K562 (cell line): ENCODE measurements at regions not wholly inside any gene's neighbourhood (a gene's known extent, or its start where the extent isn't known, plus 50 kb on each side); places are given as distances from the start of the nearest gene placed in this dataset.
A peak's percentile ranks its signal among the peaks of the same experiment; 100 is the strongest.
"Not testable (repeated sequence)": the region's sequence is repeated elsewhere in the genome, so short reads cannot be mapped to it uniquely, and the experiment has no call there.

Experiments
- ATAC-seq: fragments of 200-7000 bp; cut with Tn5 transposase; 3 replicates; pipeline ENCODE4 v1.9.1; 2020; ENCODE audit warnings: moderate library complexity
- BruUV-seq: library from RNA; stranded (reverse); fragments of 400-500 nt; replicated peaks from 2 replicates; lab custom pipeline; 2021; lab: Mats Ljungman, UMichigan
- CTCF ChIA-PET: fragments of 300-600 bp; formaldehyde crosslinking; extraction: SDS; loops from one replicate; lab custom pipeline; 2021; ENCODE audit warnings: low intra/inter-chr PET ratio; lab: Yijun Ruan, JAX
- POLR2A ChIA-PET: fragments of 300-600, 350-650 bp; sonication (Branson Sonifier 250); formaldehyde crosslinking; extraction: SDS; loops from one replicate; lab custom pipeline; 2021; ENCODE audit warnings: antibody characterized with exemption, inconsistent platforms; lab: Yijun Ruan, JAX
- DNase-seq, 4 experiments: peaks; one replicate each; pipeline versions ENCODE4 v3.0.0 to v3.0.0-alpha.2; 2011 to 2018; ENCODE audit warnings: low spot score in 3 of 4, mixed read lengths in 3 of 4; ENCODE audit errors: extremely low read depth in 1 of 4
- FAIRE-seq: peaks from 2 replicates; lab custom pipeline; 2011; peaks lifted over from hg19 to GRCh38; lab: Jason Lieb, UNC
- H2AFZ ChIP-seq: 2 replicates; pipeline ENCODE4 v1.6.0; 2011; ENCODE audit warnings: low read depth, low read length, control low read depth, inconsistent platforms
- H3K27ac ChIP-seq: fragments of 200-600 bp; 3 replicates; pipeline ENCODE4 v1.8.0; 2011; ENCODE audit warnings: low read depth, mild to moderate bottlenecking, control low read depth, inconsistent platforms, low read length, moderate library complexity, mixed read lengths; ENCODE audit errors: extremely low read depth
- H3K27me3 ChIP-seq, 2 experiments: fragments of 300-600 bp in 1 of 2; 2 replicates in 1 of 2; 3 replicates in 1 of 2; pipeline versions ENCODE4 v1.6.0 to v1.8.0; 2011; ENCODE audit warnings: inconsistent platforms in 2 of 2, low read length in 2 of 2, mild to moderate bottlenecking in 1 of 2, mixed read lengths in 1 of 2, moderate library complexity in 1 of 2; ENCODE audit not compliant: control insufficient read depth in 2 of 2, insufficient read depth in 2 of 2
- H3K36me3 ChIP-seq: fragments of 300-600 bp; 3 replicates; pipeline ENCODE4 v1.8.0; 2011; ENCODE audit warnings: mild to moderate bottlenecking, low read length, inconsistent platforms; ENCODE audit not compliant: control insufficient read depth, insufficient read depth
- H3K4me1 ChIP-seq, 2 experiments: fragments of 200-600 bp in 1 of 2; replicated peaks in 1 of 2; 2 replicates in 1 of 2; 3 replicates in 1 of 2; pipeline versions ENCODE4 v1.5.1 to v1.8.0; 2011; ENCODE audit warnings: inconsistent platforms in 2 of 2, low read length in 2 of 2, mild to moderate bottlenecking in 1 of 2, mixed read lengths in 1 of 2, moderate library complexity in 1 of 2; ENCODE audit not compliant: control insufficient read depth in 2 of 2, insufficient read depth in 2 of 2
- H3K4me2 ChIP-seq: 2 replicates; pipeline ENCODE4 v1.6.1; 2011; ENCODE audit warnings: low read length, control low read depth, inconsistent platforms, mixed read lengths; ENCODE audit not compliant: insufficient read depth
- H3K4me3 ChIP-seq: fragments of 200-600 bp; sonication (generic), shearing (Covaris generic); 2 replicates; pipeline ENCODE4 v1.5.1; 2016; ENCODE audit warnings: control low read depth, inconsistent platforms
- H3K79me2 ChIP-seq: fragments of 200-600 bp; 3 replicates; pipeline ENCODE4 v1.8.0; 2011; ENCODE audit warnings: low read length, inconsistent platforms; ENCODE audit not compliant: control insufficient read depth, insufficient read depth
- H3K9ac ChIP-seq, 2 experiments: 2 replicates each; pipeline versions ENCODE4 v1.6.0 to v1.6.1; 2011; ENCODE audit warnings: low read depth in 2 of 2, low read length in 2 of 2, control low read depth in 1 of 2, inconsistent platforms in 1 of 2, mild to moderate bottlenecking in 1 of 2, mixed read lengths in 1 of 2; ENCODE audit not compliant: insufficient read depth in 1 of 2
- H3K9me1 ChIP-seq: one replicate; pipeline ENCODE4 v1.6.0; 2011; ENCODE audit warnings: inconsistent platforms, mild to moderate bottlenecking, low read length, moderate library complexity; ENCODE audit not compliant: control insufficient read depth, insufficient read depth
- H3K9me3 ChIP-seq: replicated peaks from 2 replicates; pipeline ENCODE4 v1.5.1; 2011; ENCODE audit warnings: low read depth, low read length, inconsistent platforms; ENCODE audit not compliant: control insufficient read depth, insufficient read depth
- H4K20me1 ChIP-seq: replicated peaks from 2 replicates; pipeline ENCODE4 v1.6.1; 2011; ENCODE audit warnings: low read length, inconsistent platforms, mixed read lengths; ENCODE audit not compliant: control insufficient read depth, insufficient read depth
- GABPA ChIP-seq: fragments of 200-800 bp; sonication (Bioruptor generic); conservative IDR thresholded peaks from 2 replicates; pipeline ENCODE4 v1.6.1; 2016; ENCODE audit warnings: low read depth, missing genetic modification characterization, missing compliant biosample characterization
- MYNN ChIP-seq, 2 experiments: sonication (generic); formaldehyde crosslinking in 1 of 2; IDR thresholded peaks; 2 replicates each; pipeline versions ENCODE4 v1.5.0 to v1.6.1; 2016 to 2020; ENCODE audit warnings: antibody characterized with exemption in 1 of 2, missing genetic modification reagents in 1 of 2
- RAD21 ChIP-seq, 2 experiments: fragments of 250-450 bp in 1 of 2; fragments of 450-650 bp in 1 of 2; sonication (Bioruptor Pico) in 1 of 2; formaldehyde crosslinking in 1 of 2; IDR thresholded peaks in 1 of 2; conservative IDR thresholded peaks in 1 of 2; 2 replicates each; pipeline versions ENCODE4 v1.4.0 to v1.8.0; 2020 to 2022; ENCODE audit warnings: mild to moderate bottlenecking in 2 of 2, moderate library complexity in 1 of 2
- RNF2 ChIP-seq: sonication (generic); IDR thresholded peaks from 2 replicates; pipeline ENCODE4 v1.6.1; 2016
- ZC3H11A ChIP-seq: IDR thresholded peaks from 2 replicates; pipeline ENCODE4 v1.6.1; 2012; ENCODE audit warnings: low read depth, low read length, improper control_type of control experiment
- ZNF707 ChIP-seq: fragments of 250-450 bp; sonication (Bioruptor Pico); conservative IDR thresholded peaks from 2 replicates; pipeline ENCODE4 v1.8.0; 2022; ENCODE audit warnings: inconsistent platforms, mild to moderate bottlenecking, moderate library complexity
- WGBS: fragments of 100-300 bp; shearing (Covaris generic); methylation state at CpG from one replicate; pipeline ENCODE4 v1.1.6; 2016; ENCODE audit warnings: low coverage, mixed read lengths; ENCODE audit not compliant: insufficient coverage; ENCODE audit errors: missing lambda C conversion rate; 5-methylcytosine and 5-hydroxymethylcytosine counted together
- in situ Hi-C: fragments of 300-500 bp; cut with MboI; formaldehyde crosslinking; loops from 4 replicates; pipeline ENCODE4 v1.15.0; 2018; ENCODE audit warnings: inconsistent platforms, mixed read lengths
- intact Hi-C: fragments of 100-400 bp; cut with micrococcal nuclease; formaldehyde crosslinking; loops from 2 replicates; pipeline ENCODE4 v1.14.2; 2022
- TF ChIP-seq, protein P1 (sequence below): fragments of 250-450 bp; sonication (Bioruptor Pico); IDR thresholded peaks from 2 replicates; pipeline ENCODE4 v1.5.0; 2021
- TF ChIP-seq, protein P2 (sequence below): fragments of 250-450 bp; sonication (Bioruptor Pico); IDR thresholded peaks from 2 replicates; pipeline ENCODE4 v1.8.0; 2021; ENCODE audit warnings: moderate library complexity, mild to moderate bottlenecking, inconsistent platforms
- TF ChIP-seq, protein P3 (sequence below), 3 experiments: IDR thresholded peaks in 2 of 3; conservative IDR thresholded peaks in 1 of 3; 2 replicates each; pipeline ENCODE4 v1.5.1; 2011 to 2012; ENCODE audit warnings: low read length in 3 of 3, mild to moderate bottlenecking in 3 of 3, control low read depth in 2 of 3, improper control_type of control experiment in 1 of 3, inconsistent platforms in 1 of 3, low read depth in 1 of 3, mixed read lengths in 1 of 3, moderate library complexity in 1 of 3; ENCODE audit not compliant: insufficient read depth in 2 of 3

DNA sequence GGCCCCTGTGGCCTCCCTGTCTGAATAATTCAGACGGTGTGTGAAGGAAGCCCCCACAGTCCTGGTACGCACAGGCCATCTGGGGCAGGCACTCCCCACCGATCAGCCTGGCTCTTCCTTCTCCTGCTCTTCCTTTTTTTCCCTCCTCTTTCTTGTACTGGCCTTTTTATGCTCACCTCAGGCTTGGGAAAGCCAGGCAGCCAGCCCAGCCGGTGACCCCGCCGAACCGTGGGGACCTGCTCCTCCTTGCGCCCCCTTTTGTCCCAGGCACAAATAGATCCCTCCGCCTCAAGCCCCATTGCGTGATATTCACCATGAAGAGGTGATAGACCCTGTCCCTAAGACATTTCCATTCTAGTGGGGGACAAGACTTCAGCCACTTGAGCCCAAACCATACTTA, 80.2 kb upstream of the BRD7 start (continued):
- TF ChIP-seq ZC3H11A (no peak), MYNN (IDR thresholded peaks at IDR 0.05) (no peak), MYNN (CRISPR knock-in tag; IDR thresholded peaks at IDR 0.05) (no peak), GABPA (no peak), RNF2 (no peak), ZNF707 (CRISPR knock-in tag) (no peak)
- TF ChIP-seq, protein P1, sequence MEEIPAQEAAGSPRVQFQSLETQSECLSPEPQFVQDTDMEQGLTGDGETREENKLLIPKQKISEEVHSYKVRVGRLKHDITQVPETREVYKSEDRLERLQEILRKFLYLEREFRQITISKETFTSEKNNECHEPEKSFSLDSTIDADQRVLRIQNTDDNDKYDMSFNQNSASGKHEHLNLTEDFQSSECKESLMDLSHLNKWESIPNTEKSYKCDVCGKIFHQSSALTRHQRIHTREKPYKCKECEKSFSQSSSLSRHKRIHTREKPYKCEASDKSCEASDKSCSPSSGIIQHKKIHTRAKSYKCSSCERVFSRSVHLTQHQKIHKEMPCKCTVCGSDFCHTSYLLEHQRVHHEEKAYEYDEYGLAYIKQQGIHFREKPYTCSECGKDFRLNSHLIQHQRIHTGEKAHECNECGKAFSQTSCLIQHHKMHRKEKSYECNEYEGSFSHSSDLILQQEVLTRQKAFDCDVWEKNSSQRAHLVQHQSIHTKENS (CRISPR knock-in tag) = no peak

DNA sequence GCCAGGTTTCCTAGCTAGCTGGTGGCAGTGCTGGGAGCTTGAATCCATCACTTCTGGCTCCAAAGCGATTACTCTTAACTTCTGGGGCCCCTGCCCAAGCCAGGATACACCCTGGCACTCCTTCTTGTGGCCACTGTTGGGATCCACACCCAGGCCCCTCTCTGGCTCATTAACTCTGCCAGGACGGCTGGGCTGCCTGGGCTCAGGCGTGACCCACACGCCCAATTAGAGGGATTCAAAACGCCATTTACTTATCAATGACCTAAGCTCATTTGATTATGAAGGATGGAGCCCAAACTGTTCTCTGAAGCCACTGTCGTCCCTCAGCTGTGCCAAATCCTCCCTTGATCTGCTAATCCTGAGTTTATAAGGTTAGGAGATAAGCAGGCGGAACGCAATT, 79.7 kb upstream of the BRD7 start:
- BruUV-seq = no TSS peak
- Histone ChIP-seq H4K20me1 (no peaks in the 10 kb centered on the region; the same call in 1 of the 2 replicates), H3K79me2 (no peaks in the 10 kb centered on the region), H2AFZ (no peak overlapping the region), H3K4me3 (no peak overlapping the region), H3K9ac (no peak overlapping the region), H3K4me1 (no peaks in the 10 kb centered on the region), H3K27ac (no peak overlapping the region), H3K9me1 (peaks cover 3% of the 10 kb centered on the region), H3K36me3 (no peaks in the 10 kb centered on the region), H3K9me3 (no peaks in the 10 kb centered on the region), H3K4me2 (no peak overlapping the region), H3K27me3 (peaks cover 29 to 61% of the 10 kb centered on the region in 2 experiments; a peak in 4 of 5 replicates)
- intact Hi-C loops (no loop called here), in situ Hi-C loops (no loop called here)
- POLR2A ChIA-PET = no interaction called here
- ATAC-seq = peak; percentile 61
- CTCF ChIA-PET = no interaction called here
- no peak for DNase-seq
- WGBS = under 1% methylated on average over 8 of the region's 8 CpGs
- 0 out of 4 replicates have a peak, but pooled peaks of 1 of the 2 experiments have one; percentile 11 for TF ChIP-seq RAD21 (CRISPR knock-in tag; conservative IDR thresholded peaks at IDR 0.05 in 1 of 2, IDR thresholded peaks at IDR 0.05 in 1 of 2)
- TF ChIP-seq, protein P2, sequence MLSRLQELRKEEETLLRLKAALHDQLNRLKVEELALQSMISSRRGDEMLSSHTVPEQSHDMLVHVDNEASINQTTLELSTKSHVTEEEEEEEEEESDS (CRISPR knock-in tag) = no peak
- TF ChIP-seq, protein P3, sequence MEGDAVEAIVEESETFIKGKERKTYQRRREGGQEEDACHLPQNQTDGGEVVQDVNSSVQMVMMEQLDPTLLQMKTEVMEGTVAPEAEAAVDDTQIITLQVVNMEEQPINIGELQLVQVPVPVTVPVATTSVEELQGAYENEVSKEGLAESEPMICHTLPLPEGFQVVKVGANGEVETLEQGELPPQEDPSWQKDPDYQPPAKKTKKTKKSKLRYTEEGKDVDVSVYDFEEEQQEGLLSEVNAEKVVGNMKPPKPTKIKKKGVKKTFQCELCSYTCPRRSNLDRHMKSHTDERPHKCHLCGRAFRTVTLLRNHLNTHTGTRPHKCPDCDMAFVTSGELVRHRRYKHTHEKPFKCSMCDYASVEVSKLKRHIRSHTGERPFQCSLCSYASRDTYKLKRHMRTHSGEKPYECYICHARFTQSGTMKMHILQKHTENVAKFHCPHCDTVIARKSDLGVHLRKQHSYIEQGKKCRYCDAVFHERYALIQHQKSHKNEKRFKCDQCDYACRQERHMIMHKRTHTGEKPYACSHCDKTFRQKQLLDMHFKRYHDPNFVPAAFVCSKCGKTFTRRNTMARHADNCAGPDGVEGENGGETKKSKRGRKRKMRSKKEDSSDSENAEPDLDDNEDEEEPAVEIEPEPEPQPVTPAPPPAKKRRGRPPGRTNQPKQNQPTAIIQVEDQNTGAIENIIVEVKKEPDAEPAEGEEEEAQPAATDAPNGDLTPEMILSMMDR (IDR thresholded peaks at IDR 0.05 in 2 of 3, conservative IDR thresholded peaks at IDR 0.05 in 1 of 3; ENCODE audit: insufficient read depth in 2 of 3, low read depth in 1 of 3, low read length in 3 of 3) = peak; percentile 15 to 26 (median 20); a peak in 2 of 6 replicates
- no peak for FAIRE-seq

DNA sequence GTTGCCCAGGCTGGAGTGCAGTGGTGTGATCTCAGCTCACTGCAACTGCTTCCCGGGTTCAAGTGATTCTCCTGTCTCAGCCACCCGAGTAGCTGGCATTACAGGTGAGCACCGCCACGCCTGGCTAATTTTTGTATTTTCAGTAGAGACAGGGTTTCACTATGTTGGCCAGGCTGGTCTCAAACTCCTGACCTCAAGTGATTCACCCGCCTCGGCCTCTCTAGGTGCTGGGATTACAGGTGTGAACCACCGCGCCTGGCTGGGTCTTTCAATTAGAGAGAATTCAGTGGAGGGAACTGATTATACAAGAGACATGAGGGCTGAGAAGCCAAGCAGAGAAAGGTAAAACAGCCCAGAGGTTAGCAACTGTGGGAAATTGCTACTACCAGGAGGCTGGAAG, 78.6 kb upstream of the BRD7 start:
- FAIRE-seq, H3K9me1 ChIP-seq, DNase-seq, BruUV-seq, H3K79me2 ChIP-seq, H3K4me3 ChIP-seq, H4K20me1 ChIP-seq, H3K36me3 ChIP-seq, ATAC-seq, H3K9ac ChIP-seq, in situ Hi-C loops, H2AFZ ChIP-seq, H3K27ac ChIP-seq, H3K4me1 ChIP-seq, CTCF ChIA-PET, H3K4me2 ChIP-seq, H3K9me3 ChIP-seq, intact Hi-C loops: not testable (repeated sequence)
- H3K27me3 ChIP-seq = peaks cover 27 to 55% of the 10 kb centered on the region in 2 experiments; a peak in 4 of 5 replicates
- WGBS = under 1% methylated on average over 8 of the region's 8 CpGs
- POLR2A ChIA-PET = interaction anchor here (1.0 kb wide), 1 partner anchor 13 kb away, joined by 3 read pairs; no protein-coding TSS in a partner anchor
